ENCODE measurements at regions not wholly inside any gene's neighbourhood (a gene's known extent, or its start where the extent isn't known, plus 50 kb on each side); places are given as distances from the start of the nearest gene placed in this dataset.

DNA sequence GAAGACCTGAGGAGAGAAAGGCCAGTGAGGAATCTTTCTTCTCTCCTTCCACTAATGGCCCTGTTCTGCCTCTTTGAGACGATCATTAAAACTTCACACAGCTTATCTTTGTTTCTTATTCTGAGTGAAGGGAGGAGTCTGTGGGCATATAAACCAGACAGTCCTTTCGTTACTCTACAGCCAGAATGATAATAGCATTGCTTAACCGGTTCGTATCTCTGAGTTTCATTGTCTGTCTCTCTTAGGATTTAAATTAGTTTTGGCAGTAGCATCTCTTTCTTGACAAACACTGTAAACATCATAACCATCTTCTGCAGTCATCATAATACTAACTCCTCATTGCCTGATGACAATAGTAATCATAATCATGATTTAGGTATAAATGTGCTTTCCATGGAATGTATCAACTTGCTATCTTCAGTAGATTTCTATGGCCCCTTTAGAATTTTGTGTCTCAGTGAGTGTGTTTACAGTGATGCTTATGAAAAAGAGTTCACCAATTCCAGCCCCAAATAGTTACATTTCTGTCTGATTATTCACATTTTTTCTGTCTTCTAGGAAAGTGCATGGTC, 618.8 kb upstream of the KLF4 start:
- TF ChIP-seq POLR2A (IDR thresholded peaks at IDR 0.05) (no peak), EP300 (IDR thresholded peaks at IDR 0.05) (no peak)
- TF ChIP-seq, protein P1, sequence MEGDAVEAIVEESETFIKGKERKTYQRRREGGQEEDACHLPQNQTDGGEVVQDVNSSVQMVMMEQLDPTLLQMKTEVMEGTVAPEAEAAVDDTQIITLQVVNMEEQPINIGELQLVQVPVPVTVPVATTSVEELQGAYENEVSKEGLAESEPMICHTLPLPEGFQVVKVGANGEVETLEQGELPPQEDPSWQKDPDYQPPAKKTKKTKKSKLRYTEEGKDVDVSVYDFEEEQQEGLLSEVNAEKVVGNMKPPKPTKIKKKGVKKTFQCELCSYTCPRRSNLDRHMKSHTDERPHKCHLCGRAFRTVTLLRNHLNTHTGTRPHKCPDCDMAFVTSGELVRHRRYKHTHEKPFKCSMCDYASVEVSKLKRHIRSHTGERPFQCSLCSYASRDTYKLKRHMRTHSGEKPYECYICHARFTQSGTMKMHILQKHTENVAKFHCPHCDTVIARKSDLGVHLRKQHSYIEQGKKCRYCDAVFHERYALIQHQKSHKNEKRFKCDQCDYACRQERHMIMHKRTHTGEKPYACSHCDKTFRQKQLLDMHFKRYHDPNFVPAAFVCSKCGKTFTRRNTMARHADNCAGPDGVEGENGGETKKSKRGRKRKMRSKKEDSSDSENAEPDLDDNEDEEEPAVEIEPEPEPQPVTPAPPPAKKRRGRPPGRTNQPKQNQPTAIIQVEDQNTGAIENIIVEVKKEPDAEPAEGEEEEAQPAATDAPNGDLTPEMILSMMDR (IDR thresholded peaks at IDR 0.05) = no peak
